Umbilical cord (tissue), 1 donor: ENCODE measurements at regions not wholly inside any gene's neighbourhood (a gene's known extent, or its start where the extent isn't known, plus 50 kb on each side); places are given as distances from the start of the nearest gene placed in this dataset.

Experiments used
- DNase-seq: peaks from one replicate; pipeline ENCODE4 v3.0.0-alpha.2; 2015; ENCODE audit warnings: low spot score

- DNase-seq = no peak
Observed at GRCh38 chr21:14869984-14870852, 194.6 kb downstream of the NRIP1 start.

GRCh38 chr21:14866859-14867765 is 197.7 kb downstream of the NRIP1 start:
- DNase-seq = no peak

- peak; percentile 54 for DNase-seq
Observed at GRCh38 chr21:14864211-14865021, 200.4 kb downstream of the NRIP1 start.

GRCh38 chr21:14863745-14864210 is 201.0 kb downstream of the NRIP1 start:
- DNase-seq = no peak

- DNase-seq = no peak
Observed at GRCh38 chr21:14862794-14863720, 201.7 kb downstream of the NRIP1 start.

- no peak for DNase-seq
Observed at GRCh38 chr21:14858311-14858710, 206.5 kb downstream of the NRIP1 start.

GRCh38 chr21:14857529-14857928 is 207.3 kb downstream of the NRIP1 start:
- no peak for DNase-seq

- DNase-seq = no peak
Observed at GRCh38 chr21:14850394-14850793, 214.4 kb downstream of the NRIP1 start.

- no peak for DNase-seq
Observed at GRCh38 chr21:14846621-14847020, 218.2 kb downstream of the NRIP1 start.

- no peak for DNase-seq
Observed at GRCh38 chr21:14844001-14844400, 220.8 kb downstream of the NRIP1 start.

GRCh38 chr21:14842601-14843000 is 222.2 kb downstream of the NRIP1 start:
- DNase-seq = no peak

- no peak for DNase-seq
Observed at GRCh38 chr21:14841511-14842472, 223.0 kb downstream of the NRIP1 start.

GRCh38 chr21:14838400-14838799 is 226.4 kb downstream of the NRIP1 start:
- no peak for DNase-seq

GRCh38 chr21:14836950-14837349 is 227.8 kb downstream of the NRIP1 start:
- DNase-seq = no peak

GRCh38 chr21:14833666-14834351 is 231.0 kb downstream of the NRIP1 start:
- DNase-seq = no peak

- no peak for DNase-seq
Observed at GRCh38 chr21:14833241-14833640, 231.6 kb downstream of the NRIP1 start.

GRCh38 chr21:14830307-14830706 is 234.5 kb downstream of the NRIP1 start:
- DNase-seq = no peak

- DNase-seq = no peak
Observed at GRCh38 chr21:14829685-14830084, 235.1 kb downstream of the NRIP1 start.

- DNase-seq = no peak
Observed at GRCh38 chr21:14827468-14827867, 237.3 kb downstream of the NRIP1 start.
